Renal cortex interstitium (tissue), 11 donors: ENCODE measurements at regions not wholly inside any gene's neighbourhood (a gene's known extent, or its start where the extent isn't known, plus 50 kb on each side); places are given as distances from the start of the nearest gene placed in this dataset.

Source experiments
- DNase-seq, 11 donors: peaks; one replicate each; pipeline ENCODE4 v3.0.0-alpha.2; 2013; ENCODE audit warnings: low read depth in 9 of 11, low spot score in 4 of 11; ENCODE audit errors: extremely low read depth in 1 of 11

DNA sequence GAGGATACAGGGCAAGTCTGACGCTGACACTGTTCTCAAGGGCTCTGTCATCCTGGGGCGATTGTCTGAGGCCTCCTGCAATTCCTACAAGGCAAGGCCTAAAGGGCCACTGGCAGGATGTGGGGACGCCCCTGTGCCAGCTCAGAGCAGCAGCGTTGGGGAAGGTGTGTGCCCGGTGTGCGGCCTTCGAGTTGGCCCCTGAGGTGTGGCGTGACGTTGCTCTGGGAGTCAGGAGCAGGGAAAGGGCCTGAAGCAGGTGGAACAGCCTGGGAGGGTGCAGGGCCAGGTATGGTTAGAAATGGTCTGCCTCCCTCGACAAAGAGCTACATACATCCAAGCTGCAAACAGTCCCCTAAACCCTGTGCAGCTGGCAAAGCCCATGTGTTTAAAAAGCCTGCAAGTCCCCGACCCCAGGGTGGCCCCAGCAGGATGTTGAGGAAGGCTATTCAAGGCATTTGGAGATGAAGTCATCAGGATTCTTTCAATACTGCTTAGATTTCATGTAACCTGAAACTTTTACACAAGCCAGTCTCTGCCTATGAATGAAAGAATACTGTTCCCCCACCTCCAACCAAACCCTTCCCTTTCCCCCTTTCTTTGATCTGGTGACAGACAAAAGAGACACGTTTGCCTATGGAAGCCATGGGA, 142.5 kb upstream of the TNS3 start:
- peak in 3 of 11 donors; percentile 43 to 65 (median 59) for DNase-seq

DNA sequence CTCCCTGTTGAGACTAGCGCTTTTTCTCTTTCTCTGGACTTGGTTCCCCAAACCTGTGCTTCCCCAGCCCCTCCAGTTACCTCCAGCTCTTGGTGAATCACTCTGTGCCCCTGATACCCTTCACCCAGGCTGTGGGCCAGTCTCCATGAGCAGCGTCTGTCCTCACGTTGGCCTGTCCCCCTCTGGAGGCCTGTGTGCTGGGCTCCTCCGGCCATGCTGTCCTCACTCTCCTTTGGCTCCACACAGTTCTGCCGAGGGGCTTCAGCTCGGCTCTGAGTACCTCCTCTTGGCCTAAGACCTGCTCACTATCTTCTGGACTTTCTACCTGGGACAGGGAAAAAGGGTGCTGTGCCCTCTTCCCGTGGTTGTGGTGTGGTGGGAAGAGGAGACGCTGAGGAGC, 140.2 kb upstream of the TNS3 start:
- DNase-seq: no peak

DNA sequence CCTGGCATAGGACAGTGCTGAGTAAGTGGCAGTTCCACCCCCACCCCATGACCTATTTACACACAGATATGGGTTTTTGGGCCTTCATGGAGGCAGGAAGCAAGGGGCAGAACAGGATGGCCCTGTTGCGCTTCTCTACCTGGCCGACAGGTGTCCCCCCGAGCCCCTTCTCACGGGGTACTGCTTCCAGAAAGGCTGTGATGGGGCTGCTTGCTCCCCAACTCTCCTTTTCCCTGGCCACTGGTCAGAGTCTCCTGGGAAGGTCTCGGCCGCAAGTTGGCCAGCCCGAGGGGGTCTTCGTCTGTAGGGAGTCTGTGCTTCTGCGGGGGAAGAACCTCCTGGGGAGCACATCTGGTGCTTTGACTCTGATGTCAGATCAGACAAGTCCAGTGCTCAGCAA, 139.8 kb upstream of the TNS3 start:
- no peak for DNase-seq

DNA sequence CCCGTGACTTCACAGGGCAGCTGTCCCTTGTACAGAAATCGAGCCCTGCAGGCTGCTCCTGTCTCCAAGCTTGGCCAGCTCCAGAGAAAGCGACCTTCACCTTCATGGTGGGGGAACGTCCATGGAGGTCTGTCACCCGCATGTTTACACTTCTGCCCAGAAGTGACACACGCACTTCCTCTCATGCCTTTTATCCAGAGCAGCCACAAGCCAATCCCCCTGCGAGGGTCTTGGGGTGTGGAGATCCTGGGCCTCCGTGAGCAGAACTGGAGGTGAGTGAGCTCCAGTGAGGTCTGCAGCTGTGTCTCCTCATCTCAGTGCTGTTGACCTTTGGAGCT, 139.0 kb upstream of the TNS3 start:
- no peak for DNase-seq

DNA sequence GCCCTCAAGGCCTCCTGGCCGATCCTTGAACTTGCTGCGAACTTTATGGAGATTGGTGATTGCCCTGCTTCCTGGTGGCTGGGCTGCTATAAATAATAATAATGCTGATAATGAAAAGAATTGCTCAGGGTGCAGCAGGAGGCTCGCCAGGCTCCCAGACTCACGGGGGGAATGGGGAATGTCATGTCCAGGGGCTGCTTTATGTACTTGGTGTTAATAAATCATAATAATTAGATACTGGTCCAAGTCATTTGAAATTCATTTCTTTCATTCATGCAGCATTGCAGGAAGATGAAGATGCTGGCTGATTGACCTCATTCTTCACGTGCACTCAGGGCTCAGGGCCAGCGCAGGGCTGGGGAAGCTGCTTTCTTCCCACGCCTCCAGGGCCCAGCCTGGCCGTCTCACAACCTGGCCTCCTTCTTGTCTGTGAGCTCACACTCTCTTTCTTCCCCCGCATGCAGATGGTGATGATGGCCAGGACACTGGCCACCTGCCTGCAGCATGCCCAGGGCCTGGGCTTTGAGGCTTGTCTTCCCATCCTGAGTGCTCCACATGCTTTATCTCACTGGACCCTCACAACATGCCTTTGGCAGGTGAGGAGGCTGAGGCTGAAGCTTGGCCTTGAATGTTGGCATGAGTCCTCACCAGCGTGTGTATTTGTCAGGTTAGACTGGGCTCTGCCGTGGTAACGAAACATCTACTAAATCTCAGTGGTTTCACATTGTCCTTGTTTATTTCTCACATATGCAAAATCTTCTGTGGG, 138.4 kb upstream of the TNS3 start:
- DNase-seq: no peak

DNA sequence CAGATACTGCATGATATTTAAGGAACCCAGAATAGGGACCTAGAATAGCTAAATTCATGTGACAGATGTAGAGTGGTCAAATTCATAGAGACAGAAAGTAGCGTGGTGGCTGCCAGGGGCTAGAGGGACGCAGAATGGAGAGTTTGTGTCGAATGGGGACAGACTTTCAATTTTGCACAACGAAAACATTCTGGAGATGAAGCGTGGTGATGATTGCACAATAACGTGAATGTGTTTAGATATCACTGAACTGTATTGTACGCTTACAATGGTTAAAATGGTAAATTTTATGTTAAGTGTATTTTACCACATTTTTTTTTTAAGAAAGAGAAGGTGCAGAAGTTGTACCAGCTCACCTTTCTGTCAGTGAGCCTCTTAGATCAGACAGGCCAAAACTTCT, 137.8 kb upstream of the TNS3 start:
- no peak for DNase-seq

DNA sequence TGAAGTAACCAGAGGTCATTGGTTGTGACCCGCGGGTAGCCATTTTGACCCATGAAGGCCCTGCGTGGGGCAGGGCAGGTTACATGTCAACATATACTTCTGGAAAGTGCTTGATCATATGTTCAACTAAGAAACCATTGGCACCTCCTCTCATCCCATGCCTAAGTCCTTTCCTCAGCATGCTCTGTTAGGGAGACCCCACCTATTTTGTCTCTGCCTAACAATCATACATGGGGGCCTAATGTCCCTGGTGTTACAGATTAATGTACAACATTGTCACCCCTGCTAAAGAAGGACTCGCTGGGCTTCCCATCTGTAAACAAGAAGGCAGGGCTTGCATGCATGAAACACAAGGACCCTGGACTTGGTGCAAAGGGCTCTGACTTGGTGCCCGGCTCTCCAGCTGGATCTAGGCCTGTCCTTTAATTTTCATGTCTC, 133.7 kb upstream of the TNS3 start:
- DNase-seq: no peak

DNA sequence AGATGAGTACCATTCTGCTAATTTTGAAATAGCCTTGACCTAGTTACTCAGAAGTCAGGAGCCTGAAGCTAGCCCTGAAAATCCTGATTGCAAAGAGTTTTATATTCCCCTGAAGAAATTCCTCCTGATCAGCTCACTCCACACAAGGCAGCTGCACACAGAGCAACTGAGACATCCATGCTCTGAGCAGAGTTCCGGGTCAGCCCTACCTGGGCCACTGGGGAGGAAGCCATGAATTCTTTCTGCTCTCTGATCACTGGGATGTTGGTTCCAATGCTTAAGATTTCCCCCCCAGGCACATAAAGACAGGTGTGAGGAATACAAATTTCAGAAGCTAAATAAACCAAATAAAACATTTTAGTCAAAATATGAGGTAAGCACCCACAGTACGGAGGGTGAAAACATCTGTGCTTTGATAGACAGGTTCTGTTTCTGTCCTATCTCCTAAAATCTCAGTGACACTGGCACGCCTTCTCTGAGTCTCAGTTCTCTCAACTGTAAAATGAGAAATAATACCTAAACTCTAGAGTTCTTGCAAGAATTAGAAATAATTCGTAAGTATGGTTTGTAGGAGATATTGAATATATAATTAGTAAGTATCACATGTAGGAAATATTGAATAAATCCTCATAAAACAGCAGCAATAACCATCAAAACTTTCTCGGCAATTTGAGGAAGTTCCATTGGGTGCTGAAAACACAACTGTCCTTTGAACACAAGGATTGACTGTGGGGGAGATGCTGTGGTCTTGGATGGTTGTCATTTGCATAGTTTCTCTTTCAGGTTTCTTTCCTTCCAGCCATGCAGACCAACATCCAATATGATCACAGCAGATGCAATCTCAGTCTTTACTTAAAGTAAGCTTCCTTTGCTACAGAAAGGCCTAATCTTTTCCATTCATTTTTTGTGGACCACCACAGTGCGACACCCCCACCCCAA, 133.0 kb upstream of the TNS3 start:
- no peak for DNase-seq

DNA sequence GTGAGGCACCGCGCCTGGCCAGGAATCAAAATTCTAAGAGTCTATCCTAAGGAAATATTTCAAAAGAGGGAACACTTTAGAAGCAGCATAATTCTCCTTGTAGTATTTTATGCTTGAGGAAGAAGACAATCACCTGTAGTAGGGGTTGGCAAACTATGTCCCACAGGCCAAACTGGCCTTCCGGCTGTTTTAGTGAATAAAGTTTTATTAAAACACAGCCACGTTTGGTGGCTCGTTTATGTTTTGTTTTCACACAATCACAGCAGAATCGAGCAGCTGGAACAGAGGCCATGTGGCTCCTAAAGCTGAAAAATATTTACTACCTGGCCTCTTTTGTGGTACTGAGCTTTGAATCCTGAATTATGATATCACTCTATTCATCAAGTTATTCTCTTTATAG, 131.7 kb upstream of the TNS3 start:
- DNase-seq: no peak

DNA sequence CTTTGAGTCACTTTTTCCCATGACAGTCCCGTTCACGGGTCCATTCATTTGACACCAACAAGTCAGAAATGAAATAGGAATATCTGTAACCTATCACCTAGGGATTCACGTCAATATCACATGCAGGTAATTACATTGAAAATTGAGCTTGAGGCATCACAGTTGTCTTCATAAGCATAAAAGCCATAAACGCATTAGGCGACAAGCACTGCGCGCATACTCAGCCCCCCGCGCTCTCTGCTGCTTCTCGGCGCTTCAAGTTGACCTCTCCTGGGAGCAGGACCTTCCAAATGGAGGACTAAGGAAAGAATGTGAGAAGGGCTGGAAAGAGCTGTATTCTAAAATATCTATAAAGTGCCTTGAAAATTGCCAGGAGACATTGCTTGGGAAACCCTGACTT, 130.5 kb upstream of the TNS3 start:
- no peak for DNase-seq

DNA sequence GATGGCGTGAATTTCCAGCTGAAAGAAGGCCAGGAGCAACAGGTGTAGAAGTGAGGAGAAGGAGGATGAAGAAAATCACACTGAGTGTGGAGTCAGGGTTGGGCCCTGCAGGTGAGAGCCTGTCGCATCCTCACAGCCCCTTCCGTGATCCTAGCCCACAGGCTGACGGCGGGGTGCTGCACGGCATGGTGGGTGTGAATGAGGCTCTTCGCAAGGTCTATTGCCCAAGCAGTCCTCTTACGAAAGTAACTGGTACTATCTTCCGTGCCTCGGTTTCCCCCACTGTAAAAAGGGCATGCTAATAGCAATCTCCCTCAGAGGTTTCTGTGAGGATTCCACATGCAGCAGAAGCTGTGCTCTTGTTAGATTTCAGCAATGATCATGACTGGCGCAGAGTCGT, 129.9 kb upstream of the TNS3 start:
- no peak for DNase-seq

DNA sequence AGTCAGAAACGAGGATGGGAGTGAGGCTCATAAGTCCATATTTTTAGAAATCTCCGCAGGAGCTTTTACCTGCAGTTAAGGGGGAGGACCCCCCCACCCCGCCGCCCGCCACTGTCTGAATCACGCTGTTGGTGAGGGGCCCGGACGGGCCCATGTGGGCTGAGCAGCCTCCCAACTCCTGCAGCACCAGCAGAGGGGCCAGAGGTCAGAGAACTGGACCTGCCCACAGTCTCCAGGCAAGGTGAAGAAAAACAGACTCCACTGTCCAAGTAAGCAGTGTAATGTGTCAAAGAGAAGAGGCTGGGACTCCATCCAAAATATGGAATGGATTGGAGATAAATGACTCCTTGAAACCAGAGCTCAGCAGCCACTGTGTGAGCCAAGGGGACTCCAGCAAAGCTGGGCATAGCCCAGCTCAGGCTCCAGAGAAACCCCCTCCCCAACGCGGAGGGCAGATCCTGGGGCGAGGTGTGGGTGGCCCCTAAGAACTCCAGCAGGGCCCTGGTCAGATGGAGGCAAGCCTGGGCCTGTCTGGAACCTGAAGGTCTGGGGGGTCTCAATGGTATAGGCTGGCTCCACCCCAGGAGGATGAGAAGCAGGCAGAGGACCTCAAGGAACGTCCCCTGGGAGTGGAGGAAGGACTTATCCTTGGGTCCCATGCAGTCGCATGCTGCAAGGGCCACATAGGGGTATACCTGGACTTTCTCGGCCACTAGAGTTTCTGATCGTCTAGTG, 128.5 kb upstream of the TNS3 start:
- no peak for DNase-seq

DNA sequence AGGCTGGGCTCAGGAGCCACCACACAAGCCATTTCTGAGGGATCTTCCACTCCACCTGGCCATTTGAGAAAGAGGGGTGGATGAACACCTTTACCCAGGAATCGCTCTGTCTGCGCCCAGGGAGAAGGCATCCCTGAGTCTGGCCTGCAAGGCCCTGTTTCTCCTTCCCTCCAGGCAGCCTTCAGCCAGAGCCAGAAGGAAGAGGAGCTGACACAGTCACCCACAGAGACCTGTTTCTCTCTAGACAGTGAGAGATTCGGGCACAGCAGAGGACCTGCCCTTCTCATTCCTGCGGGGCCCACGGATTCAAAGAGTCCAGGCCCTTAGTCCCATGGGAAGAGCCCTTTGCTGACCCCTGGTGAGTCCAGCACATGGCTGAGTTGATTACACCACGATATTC, 127.5 kb upstream of the TNS3 start:
- no peak for DNase-seq

DNA sequence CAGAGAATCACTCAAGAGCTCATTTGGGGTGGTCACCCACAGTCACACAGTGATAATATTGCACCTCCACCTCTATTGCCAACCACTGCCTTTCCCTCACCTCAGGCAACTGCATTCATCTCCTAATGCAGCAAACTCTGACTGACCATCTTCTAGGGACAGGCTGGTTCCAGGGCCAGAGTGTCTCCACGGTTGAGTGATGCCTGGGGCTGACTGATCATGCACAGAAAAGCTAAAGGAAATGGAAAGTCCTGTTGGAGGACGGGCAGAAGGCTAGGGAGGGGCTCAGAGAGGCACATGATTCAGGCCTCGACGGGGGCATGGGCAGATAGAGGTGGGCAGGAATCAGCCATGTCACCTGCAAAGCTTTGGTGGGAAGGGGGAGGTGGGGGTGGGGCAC, 127.1 kb upstream of the TNS3 start:
- DNase-seq: no peak

DNA sequence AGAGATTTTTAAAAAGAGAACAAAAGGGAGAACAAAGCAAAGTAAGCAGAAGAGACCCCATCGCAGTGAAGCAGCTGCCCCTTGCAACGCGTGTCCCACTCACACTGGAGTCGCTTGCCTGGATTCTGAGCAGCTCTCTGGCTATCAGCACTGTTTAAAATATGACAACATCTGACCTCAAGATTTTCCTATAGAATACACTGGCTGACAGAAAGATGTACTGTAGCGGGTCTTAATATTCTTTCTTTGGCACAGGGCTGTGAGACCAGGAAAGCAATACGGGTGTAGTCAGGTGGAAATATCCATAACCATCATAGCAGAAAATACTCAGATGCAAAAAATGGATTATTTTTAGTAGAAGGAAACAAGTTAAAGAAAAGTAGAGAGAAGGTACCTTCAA, 125.7 kb upstream of the TNS3 start:
- no peak for DNase-seq

DNA sequence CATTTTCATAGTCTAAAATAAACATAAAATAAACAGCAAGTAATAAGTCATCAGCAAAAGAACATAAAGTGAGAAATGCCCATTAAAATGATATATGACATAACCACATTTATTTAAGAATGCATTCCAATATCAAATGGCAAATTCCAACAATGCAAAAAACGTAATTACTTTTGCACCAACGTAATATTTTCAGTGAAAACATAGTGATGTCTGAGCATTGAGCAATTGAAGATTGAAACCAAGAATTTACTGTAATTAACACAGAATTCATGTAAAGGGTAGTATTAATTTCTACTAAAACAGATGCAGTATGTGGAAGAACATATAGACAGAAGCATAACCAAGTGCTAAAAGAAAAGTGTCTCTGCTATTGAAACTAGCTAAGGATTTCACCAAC, 123.0 kb upstream of the TNS3 start:
- no peak for DNase-seq

DNA sequence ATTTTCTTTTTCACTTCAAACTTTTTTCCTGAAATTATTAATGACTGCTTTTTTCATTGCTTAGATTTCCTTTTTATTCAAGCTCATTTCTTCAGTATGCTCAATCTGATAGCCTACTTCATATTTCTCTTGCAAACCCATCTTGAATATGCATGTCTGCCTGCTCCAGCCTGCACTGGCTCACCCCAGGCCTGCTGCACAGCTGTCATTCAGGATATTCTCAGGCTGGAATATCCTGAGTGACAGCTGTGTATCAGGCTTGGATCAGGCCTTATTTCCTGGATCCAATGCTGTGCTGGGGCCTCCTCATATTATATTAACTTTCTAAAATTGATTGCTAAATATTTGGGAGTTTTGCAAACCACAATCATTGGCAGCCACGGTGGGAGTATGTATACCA, 120.2 kb upstream of the TNS3 start:
- DNase-seq: no peak

DNA sequence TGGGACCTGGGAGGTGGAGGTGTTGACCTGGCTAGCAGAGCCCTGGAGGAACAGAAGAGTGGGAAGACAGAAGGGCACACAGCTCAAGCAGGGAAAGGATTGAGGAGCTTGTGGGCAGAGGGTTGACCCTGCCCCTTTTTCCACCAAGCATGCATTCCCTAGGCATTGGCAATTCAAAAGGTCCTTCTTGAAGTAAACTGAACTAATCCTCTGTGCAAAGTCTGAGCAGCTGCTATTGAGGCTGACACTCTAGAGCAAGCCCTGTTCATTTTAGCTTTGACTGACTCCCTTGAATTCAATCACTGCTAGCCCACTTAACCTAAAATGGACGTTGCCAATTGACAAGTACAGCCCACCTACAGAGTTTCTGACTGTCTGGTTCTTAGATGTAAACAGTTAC, 116.5 kb upstream of the TNS3 start:
- no peak for DNase-seq

DNA sequence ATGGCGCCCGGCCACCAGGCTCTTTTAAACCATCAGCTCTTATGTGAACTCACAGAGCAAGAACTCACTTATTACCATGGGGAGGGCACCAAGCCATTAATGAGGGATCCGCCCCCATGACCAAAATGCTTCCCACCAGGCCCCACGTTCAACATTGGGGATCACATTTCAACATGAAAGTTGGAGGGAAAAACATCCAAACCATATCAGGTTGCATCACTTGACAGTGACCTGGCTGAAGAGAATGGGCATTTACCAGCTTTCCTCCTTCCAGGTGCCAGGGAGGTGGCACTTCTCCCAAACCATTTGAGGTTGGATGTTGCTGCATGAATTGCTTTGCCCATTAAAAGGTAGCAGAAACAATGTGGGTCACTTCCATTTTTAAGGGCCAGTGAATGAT, 115.6 kb upstream of the TNS3 start:
- no peak for DNase-seq
